ENCODE measurements at regions not wholly inside any gene's neighbourhood (a gene's known extent, or its start where the extent isn't known, plus 50 kb on each side); places are given as distances from the start of the nearest gene placed in this dataset.

DNA sequence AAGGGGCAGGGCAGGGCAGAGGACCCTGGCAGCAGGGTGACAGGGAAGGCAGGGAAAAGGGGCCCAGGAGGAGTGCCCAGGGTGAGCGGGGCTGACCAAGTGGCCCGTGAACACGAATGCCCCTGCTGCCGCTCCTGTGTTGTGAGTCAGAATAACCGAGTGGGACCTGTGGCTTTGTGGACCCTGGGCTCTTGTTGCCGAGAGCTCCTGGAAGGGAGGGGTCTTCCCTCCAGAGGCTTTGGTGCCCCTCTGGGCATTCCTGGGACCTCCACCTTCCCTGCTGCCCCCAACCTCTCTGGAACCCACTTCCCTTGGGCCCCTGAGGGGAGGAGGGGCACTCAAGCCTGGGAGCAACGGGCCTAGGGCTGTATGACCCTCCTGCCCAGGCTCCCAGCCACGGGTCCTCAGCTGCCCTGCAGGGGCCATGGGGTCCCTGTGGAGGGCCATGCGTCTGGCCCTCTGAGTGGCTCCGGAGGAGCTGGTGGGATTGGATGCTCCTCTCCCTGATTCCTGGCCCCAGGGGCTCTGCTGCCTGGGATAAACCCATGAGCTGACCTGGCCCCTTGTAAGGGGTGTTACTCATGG lies 319.4 kb downstream of the TMEM121 start:
- TF ChIP-seq, protein P1, sequence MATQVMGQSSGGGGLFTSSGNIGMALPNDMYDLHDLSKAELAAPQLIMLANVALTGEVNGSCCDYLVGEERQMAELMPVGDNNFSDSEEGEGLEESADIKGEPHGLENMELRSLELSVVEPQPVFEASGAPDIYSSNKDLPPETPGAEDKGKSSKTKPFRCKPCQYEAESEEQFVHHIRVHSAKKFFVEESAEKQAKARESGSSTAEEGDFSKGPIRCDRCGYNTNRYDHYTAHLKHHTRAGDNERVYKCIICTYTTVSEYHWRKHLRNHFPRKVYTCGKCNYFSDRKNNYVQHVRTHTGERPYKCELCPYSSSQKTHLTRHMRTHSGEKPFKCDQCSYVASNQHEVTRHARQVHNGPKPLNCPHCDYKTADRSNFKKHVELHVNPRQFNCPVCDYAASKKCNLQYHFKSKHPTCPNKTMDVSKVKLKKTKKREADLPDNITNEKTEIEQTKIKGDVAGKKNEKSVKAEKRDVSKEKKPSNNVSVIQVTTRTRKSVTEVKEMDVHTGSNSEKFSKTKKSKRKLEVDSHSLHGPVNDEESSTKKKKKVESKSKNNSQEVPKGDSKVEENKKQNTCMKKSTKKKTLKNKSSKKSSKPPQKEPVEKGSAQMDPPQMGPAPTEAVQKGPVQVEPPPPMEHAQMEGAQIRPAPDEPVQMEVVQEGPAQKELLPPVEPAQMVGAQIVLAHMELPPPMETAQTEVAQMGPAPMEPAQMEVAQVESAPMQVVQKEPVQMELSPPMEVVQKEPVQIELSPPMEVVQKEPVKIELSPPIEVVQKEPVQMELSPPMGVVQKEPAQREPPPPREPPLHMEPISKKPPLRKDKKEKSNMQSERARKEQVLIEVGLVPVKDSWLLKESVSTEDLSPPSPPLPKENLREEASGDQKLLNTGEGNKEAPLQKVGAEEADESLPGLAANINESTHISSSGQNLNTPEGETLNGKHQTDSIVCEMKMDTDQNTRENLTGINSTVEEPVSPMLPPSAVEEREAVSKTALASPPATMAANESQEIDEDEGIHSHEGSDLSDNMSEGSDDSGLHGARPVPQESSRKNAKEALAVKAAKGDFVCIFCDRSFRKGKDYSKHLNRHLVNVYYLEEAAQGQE (IDR thresholded peaks at IDR 0.05; ENCODE audit: low read depth) = no peak
- no peak for TF ChIP-seq TCF12 (IDR thresholded peaks at IDR 0.05; ENCODE audit: low read depth)
- no peak for TF ChIP-seq EP300 (IDR thresholded peaks at IDR 0.05; ENCODE audit: borderline replicate concordance)
- TF ChIP-seq, protein P2, sequence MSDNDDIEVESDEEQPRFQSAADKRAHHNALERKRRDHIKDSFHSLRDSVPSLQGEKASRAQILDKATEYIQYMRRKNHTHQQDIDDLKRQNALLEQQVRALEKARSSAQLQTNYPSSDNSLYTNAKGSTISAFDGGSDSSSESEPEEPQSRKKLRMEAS (IDR thresholded peaks at IDR 0.05) = no peak
- no peak for TF ChIP-seq TAF1 (IDR thresholded peaks at IDR 0.05; ENCODE audit: low read depth)

DNA sequence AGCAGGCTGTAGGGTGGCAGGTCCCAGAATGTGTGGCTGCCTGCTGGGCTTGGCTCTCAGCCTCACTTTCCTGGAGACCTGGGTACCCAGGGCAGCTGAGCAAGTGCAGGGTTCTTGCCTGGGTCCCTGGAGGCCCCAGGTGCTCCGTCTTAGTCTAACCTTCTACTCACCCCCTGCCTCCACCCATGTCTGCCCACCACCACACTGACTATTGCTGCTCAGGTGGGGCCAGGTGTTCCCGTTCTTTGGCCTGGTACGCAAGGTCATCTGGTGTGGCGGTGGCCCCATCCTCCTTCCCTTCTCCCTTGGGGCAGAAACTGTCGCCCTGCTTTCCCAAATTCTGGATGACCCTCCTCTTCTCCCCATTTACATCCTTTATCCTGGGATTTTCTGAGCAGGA lies 319.9 kb downstream of the TMEM121 start:
- TF ChIP-seq CEBPB (IDR thresholded peaks at IDR 0.05) (no peak), TAF1 (IDR thresholded peaks at IDR 0.05; ENCODE audit: low read depth) (no peak), CREB1 (IDR thresholded peaks at IDR 0.05; ENCODE audit: low read depth) (no peak), TEAD4 (IDR thresholded peaks at IDR 0.05) (no peak), FOXM1 (IDR thresholded peaks at IDR 0.05; ENCODE audit: borderline replicate concordance, low read depth) (no peak), TCF12 (IDR thresholded peaks at IDR 0.05; ENCODE audit: low read depth) (no peak), EGR1 (IDR thresholded peaks at IDR 0.05) (no peak), RAD21 (IDR thresholded peaks at IDR 0.05; ENCODE audit: low read depth) (no peak), YY1 (IDR thresholded peaks at IDR 0.05; ENCODE audit: low read depth) (no peak), EP300 (IDR thresholded peaks at IDR 0.05; ENCODE audit: borderline replicate concordance) (no peak), NFIC (IDR thresholded peaks at IDR 0.05) (no peak), ZBTB7A (IDR thresholded peaks at IDR 0.05; ENCODE audit: low read depth) (no peak)
- TF ChIP-seq, protein P3, sequence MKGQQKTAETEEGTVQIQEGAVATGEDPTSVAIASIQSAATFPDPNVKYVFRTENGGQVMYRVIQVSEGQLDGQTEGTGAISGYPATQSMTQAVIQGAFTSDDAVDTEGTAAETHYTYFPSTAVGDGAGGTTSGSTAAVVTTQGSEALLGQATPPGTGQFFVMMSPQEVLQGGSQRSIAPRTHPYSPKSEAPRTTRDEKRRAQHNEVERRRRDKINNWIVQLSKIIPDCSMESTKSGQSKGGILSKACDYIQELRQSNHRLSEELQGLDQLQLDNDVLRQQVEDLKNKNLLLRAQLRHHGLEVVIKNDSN (IDR thresholded peaks at IDR 0.05) = no peak
- TF ChIP-seq, protein P2 (IDR thresholded peaks at IDR 0.05) = no peak
- TF ChIP-seq, protein P1 (IDR thresholded peaks at IDR 0.05; ENCODE audit: low read depth) = no peak

DNA sequence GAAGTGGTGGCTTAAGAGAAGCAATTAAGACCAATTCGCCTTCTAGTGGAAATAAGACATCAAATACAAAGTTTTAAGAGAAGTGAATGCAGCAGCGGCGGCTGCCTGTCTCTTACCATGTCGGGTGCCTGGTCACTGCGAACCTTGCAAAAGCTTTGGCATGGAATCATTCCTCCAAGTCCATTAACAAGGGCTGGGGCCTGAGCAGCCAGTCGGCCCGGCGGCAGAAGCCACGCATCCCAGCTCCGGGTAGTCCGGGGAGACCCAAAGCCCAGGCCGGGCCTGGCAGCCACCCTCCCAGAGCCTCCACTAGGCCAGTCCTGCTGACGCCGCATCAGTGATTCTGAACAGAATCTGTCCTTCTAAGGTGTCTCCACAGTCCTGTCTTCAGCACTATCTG lies 321.0 kb downstream of the TMEM121 start:
- TF ChIP-seq YY1 (IDR thresholded peaks at IDR 0.05; ENCODE audit: low read depth) = no peak
- TF ChIP-seq TAF1 (IDR thresholded peaks at IDR 0.05; ENCODE audit: low read depth) = no peak
- TF ChIP-seq, protein P3 (IDR thresholded peaks at IDR 0.05) = no peak
- no peak for TF ChIP-seq EP300 (IDR thresholded peaks at IDR 0.05; ENCODE audit: borderline replicate concordance)

DNA sequence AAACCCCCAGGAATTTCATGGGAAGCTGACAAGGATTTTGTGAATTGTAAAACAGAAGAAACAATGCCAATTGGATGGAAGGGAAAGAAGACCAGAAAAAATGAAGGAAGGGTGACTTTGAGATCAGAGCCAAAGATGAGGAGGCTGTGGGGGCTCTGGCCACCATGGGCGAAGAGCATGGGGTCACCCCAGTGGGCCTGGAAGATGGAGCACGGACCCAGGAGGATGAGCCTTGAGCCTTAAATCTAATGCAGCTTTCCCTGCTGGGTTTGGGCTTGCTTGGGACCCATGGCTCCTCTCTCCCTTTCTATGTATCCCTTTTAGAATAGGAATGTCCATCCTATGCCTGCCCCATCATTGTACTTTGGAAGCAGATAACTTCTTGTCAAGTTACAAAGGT lies 322.2 kb downstream of the TMEM121 start:
- TF ChIP-seq TEAD4 (IDR thresholded peaks at IDR 0.05) = 0 out of 2 replicates have a peak, but pooled peaks have one; percentile 13
- TF ChIP-seq, protein P2 (IDR thresholded peaks at IDR 0.05) = no peak

DNA sequence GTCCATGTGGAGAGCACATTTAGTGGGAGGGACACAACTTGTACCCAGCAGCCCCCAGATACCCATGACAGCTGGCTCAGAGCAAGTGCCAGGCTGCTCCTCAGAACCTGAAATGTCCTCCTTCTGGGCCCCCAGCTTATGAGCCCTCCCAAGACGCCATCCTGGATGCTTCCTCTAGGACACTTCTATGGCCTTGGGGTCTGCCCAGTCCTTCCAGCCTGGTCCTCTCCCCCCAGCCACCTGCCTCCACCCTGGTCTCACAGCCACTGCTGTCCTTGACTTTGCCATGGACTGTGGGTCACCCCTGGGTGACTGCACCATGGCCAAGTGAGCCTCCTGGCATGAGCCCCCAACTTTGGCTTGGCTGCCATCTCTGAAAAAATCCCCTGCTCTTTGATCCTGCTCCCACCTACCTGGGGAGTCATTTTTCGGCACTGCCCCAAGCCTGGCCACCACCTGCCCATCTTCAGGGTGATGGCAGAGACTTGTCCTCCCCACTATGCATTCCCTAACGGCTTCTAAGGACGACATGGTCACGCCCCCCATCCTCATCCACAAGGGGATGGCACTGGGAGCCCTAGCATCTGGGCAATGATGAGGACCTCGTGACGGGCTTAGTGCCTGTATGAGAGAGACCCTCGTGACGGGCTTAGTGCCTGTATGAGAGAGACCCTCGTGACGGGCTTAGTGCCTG lies 323.7 kb downstream of the TMEM121 start:
- TF ChIP-seq, protein P1 (IDR thresholded peaks at IDR 0.05; ENCODE audit: low read depth) = no peak
- TF ChIP-seq TEAD4 (IDR thresholded peaks at IDR 0.05) = no peak
